ENCODE measurements at regions not wholly inside any gene's neighbourhood (a gene's known extent, or its start where the extent isn't known, plus 50 kb on each side); places are given as distances from the start of the nearest gene placed in this dataset.

GRCh38 chr7:140267381-140268226 lies 90.8 kb upstream of the KDM7A start:
- Histone ChIP-seq H3F3A (ENCODE audit: insufficient read depth, low read length) (no peaks in the 10 kb centered on the region), H3K36me3 (replicated peaks; ENCODE audit: insufficient read depth, low read length) (no peaks in the 10 kb centered on the region), H3K4me2 (ENCODE audit: low read depth, low read length) (no peak overlapping the region), H2AFZ (ENCODE audit: low read length) (no peak overlapping the region), H3K9me3 (replicated peaks; ENCODE audit: insufficient read depth, low read length) (no peaks in the 10 kb centered on the region), H3K27ac (ENCODE audit: low read length) (no peak overlapping the region), H3K4me1 (ENCODE audit: low read length) (no peaks in the 10 kb centered on the region), H3K4me3 (ENCODE audit: low read length) (no peak overlapping the region), H3K9me2 (replicated peaks; ENCODE audit: insufficient read depth, low read length) (no peaks in the 10 kb centered on the region), H4K20me1 (ENCODE audit: insufficient read depth, low read length) (no peaks in the 10 kb centered on the region), H3K27me3 (replicated peaks; ENCODE audit: insufficient read depth, low read length) (no peaks in the 10 kb centered on the region; the same call in none of the 2 replicates), H3K79me2 (ENCODE audit: low read length) (no peaks in the 10 kb centered on the region), H3K9ac (ENCODE audit: low read length) (no peak overlapping the region)
- no peak for TF ChIP-seq CTCF (IDR thresholded peaks at IDR 0.05; ENCODE audit: low read length)
- no peak for TF ChIP-seq EZH2phosphoT487 (IDR thresholded peaks at IDR 0.05; ENCODE audit: low read length)
- TF ChIP-seq EZH2 (optimal IDR thresholded peaks at IDR 0.05; ENCODE audit: low read depth, low read length) = no peak
- DNase-seq = no peak

GRCh38 chr7:140263277-140263676 lies 86.5 kb upstream of the KDM7A start:
- H3K27me3 ChIP-seq (replicated peaks; ENCODE audit: insufficient read depth, low read length) = no peaks in the 10 kb centered on the region; the same call in none of the 2 replicates
- H3K9ac ChIP-seq (ENCODE audit: low read length) = no peak overlapping the region
- no peak for DNase-seq
- TF ChIP-seq CTCF (IDR thresholded peaks at IDR 0.05; ENCODE audit: low read length) = no peak
- no peak for TF ChIP-seq EZH2phosphoT487 (IDR thresholded peaks at IDR 0.05; ENCODE audit: low read length)
- no peak for TF ChIP-seq EZH2 (optimal IDR thresholded peaks at IDR 0.05; ENCODE audit: low read depth, low read length)
- H3K4me1 ChIP-seq (ENCODE audit: low read length) = no peaks in the 10 kb centered on the region; the same call in 1 of the 2 replicates
- H4K20me1 ChIP-seq (ENCODE audit: insufficient read depth, low read length) = no peaks in the 10 kb centered on the region
- no peak overlapping the region for H2AFZ ChIP-seq (ENCODE audit: low read length)
- H3F3A ChIP-seq (ENCODE audit: insufficient read depth, low read length) = no peaks in the 10 kb centered on the region
- H3K9me3 ChIP-seq (replicated peaks; ENCODE audit: insufficient read depth, low read length) = no peaks in the 10 kb centered on the region
- H3K9me2 ChIP-seq (replicated peaks; ENCODE audit: insufficient read depth, low read length) = no peaks in the 10 kb centered on the region
- H3K4me2 ChIP-seq (ENCODE audit: low read depth, low read length) = no peak overlapping the region
- H3K27ac ChIP-seq (ENCODE audit: low read length) = no peak overlapping the region
- no peak overlapping the region for H3K4me3 ChIP-seq (ENCODE audit: low read length)
- H3K36me3 ChIP-seq (replicated peaks; ENCODE audit: insufficient read depth, low read length) = no peaks in the 10 kb centered on the region
- no peaks in the 10 kb centered on the region for H3K79me2 ChIP-seq (ENCODE audit: low read length)

DNA sequence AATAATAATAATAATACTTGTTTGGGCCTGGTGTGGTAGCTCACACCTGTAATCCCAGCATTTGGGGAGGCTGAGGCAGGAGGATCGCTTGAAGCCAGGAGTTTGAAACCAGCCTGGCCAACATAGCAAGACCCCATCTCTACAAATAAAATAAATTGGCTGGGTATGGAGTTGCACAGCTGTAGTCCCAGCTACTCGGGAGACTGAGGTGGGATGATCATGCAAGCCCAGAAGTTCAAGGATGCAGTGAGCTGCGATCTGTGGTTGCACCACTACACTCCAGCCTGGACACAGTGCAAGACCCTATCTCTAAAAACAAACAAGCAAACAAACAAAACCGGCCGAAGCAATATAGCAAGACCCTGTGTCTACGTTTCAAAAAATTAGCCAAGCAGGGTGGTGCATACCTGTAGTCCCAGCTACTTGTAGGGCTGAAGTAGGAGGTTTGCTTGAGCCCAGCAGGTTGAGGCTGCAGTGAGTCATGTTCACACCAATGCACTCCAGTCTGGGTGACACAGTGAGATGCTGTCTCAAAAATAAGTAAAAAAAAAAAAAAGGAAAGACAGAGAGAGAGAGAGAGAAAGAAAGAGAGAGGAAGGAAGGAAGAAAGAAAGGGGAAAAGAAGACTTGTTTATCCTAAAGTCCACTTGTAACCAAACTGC lies 85.6 kb upstream of the KDM7A start:
- no peak overlapping the region for H2AFZ ChIP-seq (ENCODE audit: low read length)
- TF ChIP-seq CTCF (IDR thresholded peaks at IDR 0.05; ENCODE audit: low read length) (no peak), EZH2 (optimal IDR thresholded peaks at IDR 0.05; ENCODE audit: low read depth, low read length) (no peak), EZH2phosphoT487 (IDR thresholded peaks at IDR 0.05; ENCODE audit: low read length) (no peak)
- no peak overlapping the region for H3K9ac ChIP-seq (ENCODE audit: low read length)
- no peak for DNase-seq
- H3K27me3 ChIP-seq (replicated peaks; ENCODE audit: insufficient read depth, low read length) = no peaks in the 10 kb centered on the region; the same call in none of the 2 replicates
- H3K27ac ChIP-seq (ENCODE audit: low read length) = no peak overlapping the region
- no peaks in the 10 kb centered on the region for H4K20me1 ChIP-seq (ENCODE audit: insufficient read depth, low read length)
- H3K4me2 ChIP-seq (ENCODE audit: low read depth, low read length) = no peak overlapping the region
- no peaks in the 10 kb centered on the region for H3K9me3 ChIP-seq (replicated peaks; ENCODE audit: insufficient read depth, low read length)
- H3F3A ChIP-seq (ENCODE audit: insufficient read depth, low read length) = no peaks in the 10 kb centered on the region
- no peaks in the 10 kb centered on the region for H3K9me2 ChIP-seq (replicated peaks; ENCODE audit: insufficient read depth, low read length)
- H3K4me3 ChIP-seq (ENCODE audit: low read length) = no peak overlapping the region
- H3K79me2 ChIP-seq (ENCODE audit: low read length) = no peaks in the 10 kb centered on the region
- H3K4me1 ChIP-seq (ENCODE audit: low read length) = no peaks in the 10 kb centered on the region; the same call in 1 of the 2 replicates
- no peaks in the 10 kb centered on the region for H3K36me3 ChIP-seq (replicated peaks; ENCODE audit: insufficient read depth, low read length)
